ENCODE measurements at regions not wholly inside any gene's neighbourhood (a gene's known extent, or its start where the extent isn't known, plus 50 kb on each side); places are given as distances from the start of the nearest gene placed in this dataset.
"Not testable (repeated sequence)": the region's sequence is repeated elsewhere in the genome, so short reads cannot be mapped to it uniquely, and the experiment has no call there.

GRCh38 chr2:216750750-216751149 lies 55.4 kb upstream of the IGFBP5 start:
- not testable (repeated sequence) for TF ChIP-seq POLR2AphosphoS5, POLR2A, TAF1 (IDR thresholded peaks at IDR 0.05; ENCODE audit: low read depth, low read length)

Measured in GM12891 (cell line).